Thyroid gland (tissue), 4 donors: ENCODE measurements at regions not wholly inside any gene's neighbourhood (a gene's known extent, or its start where the extent isn't known, plus 50 kb on each side); places are given as distances from the start of the nearest gene placed in this dataset.

Experiments
- POLR2A ChIP-seq, 2 donors: fragments of 450-650 bp; IDR thresholded peaks; one replicate each; pipeline ENCODE4 v1.6.1; 2017; ENCODE audit warnings: antibody characterized with exemption in 2 of 2, mild to moderate bottlenecking in 2 of 2, moderate library complexity in 1 of 2
- TF ChIP-seq, protein P1 (sequence below), 6 experiments: fragments of 200-600 bp in 3 of 6; fragments of 450-650 bp in 3 of 6; sonication (generic) in 3 of 6; IDR thresholded peaks; one replicate each; pipeline ENCODE4 v1.5.1; 2016 to 2019; ENCODE audit warnings: antibody characterized with exemption in 6 of 6, mild to moderate bottlenecking in 2 of 6, inconsistent platforms in 1 of 6, moderate library complexity in 1 of 6

DNA sequence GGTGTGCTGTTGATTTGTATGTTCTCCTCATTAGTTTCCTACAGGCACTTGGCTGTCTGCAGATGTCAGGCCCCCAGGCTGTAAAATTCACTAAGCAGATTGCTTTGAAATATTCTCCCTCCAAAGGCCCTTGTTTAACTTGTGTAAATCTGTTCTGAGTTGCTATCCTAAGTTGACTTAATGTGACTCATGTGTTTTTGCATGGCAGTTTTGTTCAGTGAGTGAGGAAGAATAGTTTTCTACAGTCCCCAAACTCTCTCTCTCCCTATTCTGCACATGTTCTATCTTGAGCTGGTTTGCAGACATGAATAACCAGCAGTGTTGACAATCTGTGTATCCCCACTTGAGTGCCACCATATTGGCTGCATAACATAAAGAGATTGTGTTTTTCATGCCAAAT, 1005.4 kb upstream of the DDX18 start:
- TF ChIP-seq POLR2A (IDR thresholded peaks at IDR 0.05), result no peak
- TF ChIP-seq, protein P1, sequence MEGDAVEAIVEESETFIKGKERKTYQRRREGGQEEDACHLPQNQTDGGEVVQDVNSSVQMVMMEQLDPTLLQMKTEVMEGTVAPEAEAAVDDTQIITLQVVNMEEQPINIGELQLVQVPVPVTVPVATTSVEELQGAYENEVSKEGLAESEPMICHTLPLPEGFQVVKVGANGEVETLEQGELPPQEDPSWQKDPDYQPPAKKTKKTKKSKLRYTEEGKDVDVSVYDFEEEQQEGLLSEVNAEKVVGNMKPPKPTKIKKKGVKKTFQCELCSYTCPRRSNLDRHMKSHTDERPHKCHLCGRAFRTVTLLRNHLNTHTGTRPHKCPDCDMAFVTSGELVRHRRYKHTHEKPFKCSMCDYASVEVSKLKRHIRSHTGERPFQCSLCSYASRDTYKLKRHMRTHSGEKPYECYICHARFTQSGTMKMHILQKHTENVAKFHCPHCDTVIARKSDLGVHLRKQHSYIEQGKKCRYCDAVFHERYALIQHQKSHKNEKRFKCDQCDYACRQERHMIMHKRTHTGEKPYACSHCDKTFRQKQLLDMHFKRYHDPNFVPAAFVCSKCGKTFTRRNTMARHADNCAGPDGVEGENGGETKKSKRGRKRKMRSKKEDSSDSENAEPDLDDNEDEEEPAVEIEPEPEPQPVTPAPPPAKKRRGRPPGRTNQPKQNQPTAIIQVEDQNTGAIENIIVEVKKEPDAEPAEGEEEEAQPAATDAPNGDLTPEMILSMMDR (IDR thresholded peaks at IDR 0.05), result no peak
